DOHH2 (cell line): ENCODE measurements at regions not wholly inside any gene's neighbourhood (a gene's known extent, or its start where the extent isn't known, plus 50 kb on each side); places are given as distances from the start of the nearest gene placed in this dataset.

ENCODE experiments used
- EZH2phosphoT487 ChIP-seq: fragments of 200-600 bp; sonication (generic); IDR thresholded peaks from 2 replicates; pipeline ENCODE4 v1.6.1; 2017; ENCODE audit warnings: borderline replicate concordance, mild to moderate bottlenecking, antibody characterized with exemption, low read length, moderate library complexity, mixed read lengths
- TF ChIP-seq, protein P1 (sequence below): fragments of 200-600 bp; sonication (generic); IDR thresholded peaks from one replicate; pipeline ENCODE4 v1.5.1; 2014; ENCODE audit warnings: antibody characterized with exemption, mild to moderate bottlenecking, low read depth, low read length; ENCODE audit not compliant: poor library complexity, severe bottlenecking

- TF ChIP-seq, protein P1, sequence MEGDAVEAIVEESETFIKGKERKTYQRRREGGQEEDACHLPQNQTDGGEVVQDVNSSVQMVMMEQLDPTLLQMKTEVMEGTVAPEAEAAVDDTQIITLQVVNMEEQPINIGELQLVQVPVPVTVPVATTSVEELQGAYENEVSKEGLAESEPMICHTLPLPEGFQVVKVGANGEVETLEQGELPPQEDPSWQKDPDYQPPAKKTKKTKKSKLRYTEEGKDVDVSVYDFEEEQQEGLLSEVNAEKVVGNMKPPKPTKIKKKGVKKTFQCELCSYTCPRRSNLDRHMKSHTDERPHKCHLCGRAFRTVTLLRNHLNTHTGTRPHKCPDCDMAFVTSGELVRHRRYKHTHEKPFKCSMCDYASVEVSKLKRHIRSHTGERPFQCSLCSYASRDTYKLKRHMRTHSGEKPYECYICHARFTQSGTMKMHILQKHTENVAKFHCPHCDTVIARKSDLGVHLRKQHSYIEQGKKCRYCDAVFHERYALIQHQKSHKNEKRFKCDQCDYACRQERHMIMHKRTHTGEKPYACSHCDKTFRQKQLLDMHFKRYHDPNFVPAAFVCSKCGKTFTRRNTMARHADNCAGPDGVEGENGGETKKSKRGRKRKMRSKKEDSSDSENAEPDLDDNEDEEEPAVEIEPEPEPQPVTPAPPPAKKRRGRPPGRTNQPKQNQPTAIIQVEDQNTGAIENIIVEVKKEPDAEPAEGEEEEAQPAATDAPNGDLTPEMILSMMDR: no peak
- TF ChIP-seq EZH2phosphoT487: no peak
Observed at GRCh38 chr3:6351752-6352151, 509.2 kb upstream of the GRM7 start.
